GM12892 (cell line): ENCODE measurements at regions not wholly inside any gene's neighbourhood (a gene's known extent, or its start where the extent isn't known, plus 50 kb on each side); places are given as distances from the start of the nearest gene placed in this dataset.

Source experiments
- DNase-seq: peaks from one replicate; pipeline ENCODE4 v3.0.0; 2011; ENCODE audit not compliant: insufficient read length
- FAIRE-seq: peaks from 2 replicates; lab custom pipeline; 2011; peaks lifted over from hg19 to GRCh38; lab: Jason Lieb, UNC
- POLR2A ChIP-seq: IDR thresholded peaks from 2 replicates; pipeline ENCODE4 v1.6.1; 2011; ENCODE audit warnings: low read depth, low read length, control low read depth
- POLR2AphosphoS5 ChIP-seq: IDR thresholded peaks from 2 replicates; pipeline ENCODE4 v1.6.1; 2011; ENCODE audit warnings: low read depth, low read length, control low read depth
- TAF1 ChIP-seq: IDR thresholded peaks from 2 replicates; pipeline ENCODE4 v1.6.1; 2011; ENCODE audit warnings: low read depth, mild to moderate bottlenecking, control low read depth, low read length, borderline replicate concordance

- DNase-seq (no peak), FAIRE-seq (no peak)
- no peak for TF ChIP-seq POLR2A
- no peak for TF ChIP-seq POLR2AphosphoS5
- no peak for TF ChIP-seq TAF1
Measured at GRCh38 chr4:136847881-136848621, 684.2 kb downstream of the PCDH18 start.

GRCh38 chr4:136841526-136841925, 690.8 kb downstream of the PCDH18 start:
- TF ChIP-seq POLR2AphosphoS5 = no peak
- no peak for TF ChIP-seq POLR2A
- no peak for TF ChIP-seq TAF1

GRCh38 chr4:136838607-136839006, 693.7 kb downstream of the PCDH18 start:
- no peak for TF ChIP-seq POLR2A
- TF ChIP-seq TAF1 = no peak
- FAIRE-seq (no peak), DNase-seq (no peak)

More at GRCh38 chr4:136841526-136841925, 690.8 kb downstream of the PCDH18 start:
- no peak for DNase-seq
- FAIRE-seq = no peak

GRCh38 chr4:136831553-136831952, 700.7 kb downstream of the PCDH18 start:
- DNase-seq (no peak), FAIRE-seq (no peak)
- TF ChIP-seq TAF1 = no peak
- TF ChIP-seq POLR2A = no peak
- no peak for TF ChIP-seq POLR2AphosphoS5

GRCh38 chr4:136829280-136829679, 703.0 kb downstream of the PCDH18 start:
- FAIRE-seq = no peak
- no peak for TF ChIP-seq TAF1
- TF ChIP-seq POLR2A = no peak
- no peak for TF ChIP-seq POLR2AphosphoS5
- no peak for DNase-seq

GRCh38 chr4:136823020-136823419, 709.3 kb downstream of the PCDH18 start:
- TF ChIP-seq TAF1 (no peak), POLR2A (no peak), POLR2AphosphoS5 (no peak)
- DNase-seq = no peak
- no peak for FAIRE-seq

- TF ChIP-seq POLR2A = no peak
- TF ChIP-seq TAF1 = no peak
- TF ChIP-seq POLR2AphosphoS5 = no peak
- DNase-seq (no peak), FAIRE-seq (no peak)
Measured at GRCh38 chr4:136818811-136819330, 713.4 kb downstream of the PCDH18 start.

- DNase-seq = no peak
- FAIRE-seq = no peak
- TF ChIP-seq POLR2A = no peak
- no peak for TF ChIP-seq POLR2AphosphoS5
- no peak for TF ChIP-seq TAF1
Measured at GRCh38 chr4:136812100-136812880, 720.0 kb downstream of the PCDH18 start.

- FAIRE-seq (no peak), DNase-seq (no peak)
- TF ChIP-seq POLR2AphosphoS5 (no peak), TAF1 (no peak)
Measured at GRCh38 chr4:136811496-136812077, 720.7 kb downstream of the PCDH18 start.

- FAIRE-seq = no peak
- TF ChIP-seq POLR2A = no peak
- TF ChIP-seq TAF1 = no peak
- no peak for TF ChIP-seq POLR2AphosphoS5
- no peak for DNase-seq
Measured at GRCh38 chr4:136810626-136811025, 721.7 kb downstream of the PCDH18 start.

GRCh38 chr4:136806844-136807243, 725.5 kb downstream of the PCDH18 start:
- no peak for DNase-seq
- no peak for FAIRE-seq
- TF ChIP-seq POLR2A = no peak
- TF ChIP-seq TAF1 = no peak
- TF ChIP-seq POLR2AphosphoS5 = no peak

GRCh38 chr4:136805617-136806016, 726.7 kb downstream of the PCDH18 start:
- no peak for FAIRE-seq
- TF ChIP-seq POLR2A = no peak
- no peak for TF ChIP-seq POLR2AphosphoS5
- TF ChIP-seq TAF1 = no peak
- DNase-seq = no peak
